ENCODE measurements at regions not wholly inside any gene's neighbourhood (a gene's known extent, or its start where the extent isn't known, plus 50 kb on each side); places are given as distances from the start of the nearest gene placed in this dataset.

GRCh38 chr13:68522184-68522583, 1292.0 kb upstream of the PCDH9 start:
- no peaks in the 10 kb centered on the region for H3K9me3 ChIP-seq
- intact Hi-C loops (cut with DNase I; ENCODE audit: low total_unique reads) = no loop called here
- 44 to 86% methylated on average over 2 of the region's 2 CpGs for WGBS, 2 donors
- H3K4me3 ChIP-seq = no peak overlapping the region
- H3K27ac ChIP-seq = no peak overlapping the region
- H3K4me1 ChIP-seq = no peaks in the 10 kb centered on the region
- DNase-seq = no peak
- H3K36me3 ChIP-seq (ENCODE audit: low read depth, missing control alignments) = no peaks in the 10 kb centered on the region
- H3K27me3 ChIP-seq = no peaks in the 10 kb centered on the region
- TF ChIP-seq CTCF (IDR thresholded peaks at IDR 0.05) = no peak
- TF ChIP-seq POLR2A (IDR thresholded peaks at IDR 0.05) = no peak

GRCh38 chr13:68509734-68510621, 1279.8 kb upstream of the PCDH9 start:
- no peak for DNase-seq
- Histone ChIP-seq H3K4me3 (no peak overlapping the region), H3K27ac (no peak overlapping the region), H3K27me3 (no peaks in the 10 kb centered on the region), H3K36me3 (ENCODE audit: low read depth, missing control alignments) (no peaks in the 10 kb centered on the region), H3K9me3 (no peaks in the 10 kb centered on the region), H3K4me1 (no peaks in the 10 kb centered on the region)
- 85 to 88% methylated on average over 4 of the region's 4 CpGs for WGBS, 2 donors
- TF ChIP-seq CTCF (IDR thresholded peaks at IDR 0.05) = no peak
- TF ChIP-seq POLR2A (IDR thresholded peaks at IDR 0.05) = no peak
- intact Hi-C loops (cut with DNase I; ENCODE audit: low total_unique reads) = no loop called here

- Histone ChIP-seq H3K9me3 (no peaks in the 10 kb centered on the region), H3K27me3 (no peaks in the 10 kb centered on the region), H3K4me1 (no peaks in the 10 kb centered on the region), H3K27ac (no peak overlapping the region), H3K36me3 (ENCODE audit: low read depth, missing control alignments) (no peaks in the 10 kb centered on the region), H3K4me3 (no peak overlapping the region)
- 56 to 66% methylated on average over 8 of the region's 8 CpGs for WGBS, 2 donors
- TF ChIP-seq CTCF (IDR thresholded peaks at IDR 0.05) = no peak
- no peak for TF ChIP-seq POLR2A (IDR thresholded peaks at IDR 0.05)
- DNase-seq = no peak
- intact Hi-C loops (cut with DNase I; ENCODE audit: low total_unique reads) = no loop called here
These were observed 1276.9 kb upstream of the PCDH9 start for GRCh38 chr13:68506888-68507551.

GRCh38 chr13:68490594-68490993, 1260.5 kb upstream of the PCDH9 start:
- Histone ChIP-seq H3K27me3 (no peaks in the 10 kb centered on the region), H3K4me3 (no peak overlapping the region), H3K4me1 (no peaks in the 10 kb centered on the region), H3K36me3 (ENCODE audit: low read depth, missing control alignments) (no peaks in the 10 kb centered on the region), H3K9me3 (no peaks in the 10 kb centered on the region), H3K27ac (no peak overlapping the region)
- TF ChIP-seq CTCF (IDR thresholded peaks at IDR 0.05) = no peak
- TF ChIP-seq POLR2A (IDR thresholded peaks at IDR 0.05) = no peak
- 70 to 77% methylated on average over 4 of the region's 4 CpGs for WGBS, 2 donors
- no peak for DNase-seq
- intact Hi-C loops (cut with DNase I; ENCODE audit: low total_unique reads) = no loop called here
